Amniotic epithelial cell (primary cell): ENCODE measurements at regions not wholly inside any gene's neighbourhood (a gene's known extent, or its start where the extent isn't known, plus 50 kb on each side); places are given as distances from the start of the nearest gene placed in this dataset.

Experiments used
- DNase-seq: peaks from one replicate; pipeline ENCODE4 v3.0.0-alpha.2; 2010; ENCODE audit warnings: low read depth

DNA sequence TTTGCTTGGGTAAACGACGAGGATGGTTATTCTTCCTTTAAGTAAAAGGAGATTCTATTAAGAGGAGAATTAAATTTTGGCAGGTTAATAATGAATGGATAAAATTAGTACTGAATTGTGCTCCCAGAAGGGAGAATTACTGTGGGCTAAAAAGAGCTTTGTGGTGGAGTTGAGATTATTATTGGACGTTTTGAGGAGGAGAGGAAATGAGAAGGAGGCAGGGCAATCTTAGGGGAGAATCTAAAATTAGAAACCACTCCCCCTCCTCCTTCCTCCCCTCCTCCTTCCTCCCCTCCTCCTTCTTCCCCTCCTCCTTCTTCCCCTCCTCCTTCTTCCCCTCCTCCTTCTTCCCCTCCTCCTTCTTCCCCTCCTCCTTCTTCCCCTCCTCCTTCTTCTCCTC, 331.8 kb downstream of the PRL start:
- no peak for DNase-seq

DNA sequence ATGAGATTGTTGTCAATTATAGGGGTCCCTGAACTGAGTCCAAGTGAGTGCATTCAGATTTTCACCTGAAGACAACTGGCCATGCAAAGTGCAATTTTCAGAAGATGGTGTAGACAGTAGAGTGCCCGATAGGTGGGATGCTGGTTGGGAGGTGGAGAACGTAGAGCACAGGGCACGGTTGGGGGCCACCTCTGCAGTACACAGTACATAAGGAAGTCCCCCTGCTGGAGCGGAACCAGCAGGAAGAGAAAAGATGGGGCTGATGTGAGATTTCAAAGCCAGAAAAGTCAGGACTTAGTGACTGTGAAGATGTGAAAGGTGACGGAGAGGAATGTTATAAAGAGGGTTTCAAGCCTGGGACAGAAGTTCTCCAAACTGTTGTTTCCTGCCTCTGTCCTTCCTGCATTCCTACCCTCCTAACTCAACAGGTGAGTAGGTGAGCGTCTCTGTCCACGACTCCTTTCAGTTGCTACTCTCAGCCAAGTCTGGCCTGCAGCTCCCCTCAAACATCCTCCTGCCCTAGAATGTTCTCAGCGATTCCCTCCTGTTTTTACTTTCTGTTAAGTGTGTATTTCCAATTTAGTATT, 330.8 kb downstream of the PRL start:
- no peak for DNase-seq

DNA sequence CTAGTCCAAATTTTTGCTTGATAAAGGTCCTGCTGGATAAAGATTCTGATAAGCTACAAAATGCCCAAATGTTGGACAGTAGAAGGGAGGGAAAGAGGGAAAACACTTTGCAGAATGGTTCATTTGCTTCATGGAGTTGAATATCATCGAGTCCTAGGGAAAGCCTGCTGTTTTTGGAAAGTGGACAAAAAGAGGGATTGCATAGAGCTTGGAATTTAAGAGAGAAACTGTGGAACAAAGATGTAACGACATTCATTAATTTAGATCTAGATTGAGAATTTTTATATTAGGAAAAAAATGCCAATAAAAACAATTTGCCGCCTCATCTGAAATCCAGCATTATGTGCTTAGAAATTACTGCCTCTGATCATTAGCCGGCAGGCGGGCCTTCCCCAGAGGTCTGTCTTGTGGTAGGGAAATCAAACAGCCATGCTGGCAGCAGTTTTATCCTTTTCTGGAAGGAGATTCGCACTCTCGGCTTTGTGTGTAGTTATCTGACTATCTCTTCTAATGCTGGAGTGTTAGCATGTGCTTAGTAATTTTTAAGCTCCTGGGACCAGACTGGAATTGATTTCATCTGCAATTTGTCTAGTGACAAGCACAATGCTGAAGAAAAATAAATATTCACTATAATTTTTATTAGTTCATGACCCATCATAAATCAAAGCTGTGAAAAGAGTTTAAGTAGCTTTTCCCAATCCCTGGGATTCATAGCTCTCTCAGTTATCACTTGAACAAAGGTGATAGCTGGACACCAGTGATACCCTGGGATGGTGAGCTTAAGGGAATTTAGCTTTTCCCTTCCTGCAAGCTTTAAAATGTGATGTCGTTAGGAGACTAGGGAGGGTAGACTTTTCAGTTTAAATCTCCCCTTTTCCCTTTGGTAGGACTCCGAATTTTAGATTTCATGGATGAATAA, 329.5 kb downstream of the PRL start:
- no peak for DNase-seq

DNA sequence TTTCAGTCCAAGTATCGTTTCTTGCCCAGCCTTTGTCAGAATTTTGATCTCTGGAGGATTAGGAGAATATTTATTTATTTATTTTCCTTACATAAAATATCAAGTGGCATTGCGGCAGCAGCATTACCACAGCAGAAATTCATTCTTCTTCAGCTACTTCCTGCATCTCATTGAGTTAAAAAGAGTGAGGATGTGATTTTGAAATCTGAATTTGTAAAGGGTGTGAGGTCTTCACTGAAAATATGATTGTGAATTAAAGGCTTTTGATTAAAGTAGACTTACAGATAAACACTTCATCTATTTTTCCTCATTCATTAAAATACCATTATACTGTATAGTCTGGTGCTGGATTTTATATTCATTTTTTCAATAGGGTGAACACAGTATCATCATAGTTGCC, 328.4 kb downstream of the PRL start:
- DNase-seq: no peak

DNA sequence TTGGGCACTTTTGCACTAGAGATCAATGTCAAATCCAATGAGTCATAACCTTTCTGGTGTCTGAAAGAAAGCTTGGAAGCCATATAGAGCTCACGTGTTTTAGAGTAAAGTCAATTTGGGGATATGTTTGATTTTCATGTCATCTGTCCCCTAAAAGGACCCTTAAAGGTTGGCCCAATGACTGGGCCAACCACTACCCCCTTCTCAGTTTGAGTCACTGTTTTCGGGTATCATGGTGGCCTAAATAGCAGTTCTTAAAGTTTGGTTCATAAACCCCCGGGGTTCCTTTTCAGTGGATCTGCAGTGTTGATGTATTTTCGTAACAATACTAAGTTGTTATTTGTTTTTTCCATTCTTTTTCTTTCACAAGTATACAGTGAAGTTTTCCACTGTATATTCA, 327.6 kb downstream of the PRL start:
- DNase-seq: no peak

DNA sequence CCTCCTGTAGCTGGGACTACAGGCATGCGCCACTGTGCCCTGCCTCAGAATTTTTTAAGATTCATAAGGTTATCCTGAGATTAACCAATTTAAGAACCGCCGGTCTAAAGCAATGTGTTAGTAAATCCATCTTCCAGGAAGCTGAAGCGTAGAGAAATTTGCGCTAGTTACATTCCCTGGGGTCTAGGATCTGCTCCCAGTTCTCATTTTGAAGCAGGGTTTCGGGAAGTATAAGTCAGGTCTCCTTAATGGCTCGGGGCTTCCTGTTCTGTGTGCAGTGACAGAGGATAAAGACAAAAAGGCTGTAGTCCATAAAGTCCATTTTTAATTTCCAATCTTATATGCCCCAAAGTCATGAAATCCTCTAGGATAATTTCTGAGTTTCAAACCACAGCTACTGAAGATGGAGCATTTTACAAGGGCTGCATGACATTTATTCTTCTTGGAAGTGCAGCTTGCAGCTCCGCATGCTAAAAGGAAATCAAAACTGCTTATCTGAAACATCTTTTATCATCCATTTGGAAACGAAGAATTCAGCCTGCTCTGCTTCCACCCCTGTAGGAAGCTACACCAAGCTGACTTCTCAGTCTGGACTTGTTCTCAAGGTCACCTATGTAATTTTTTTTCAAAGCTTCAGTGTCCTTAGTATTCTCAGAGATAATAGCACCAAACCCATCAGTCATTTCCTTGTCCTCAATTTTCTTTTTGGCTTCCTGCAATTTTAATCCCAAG, 326.1 kb downstream of the PRL start:
- DNase-seq: no peak

DNA sequence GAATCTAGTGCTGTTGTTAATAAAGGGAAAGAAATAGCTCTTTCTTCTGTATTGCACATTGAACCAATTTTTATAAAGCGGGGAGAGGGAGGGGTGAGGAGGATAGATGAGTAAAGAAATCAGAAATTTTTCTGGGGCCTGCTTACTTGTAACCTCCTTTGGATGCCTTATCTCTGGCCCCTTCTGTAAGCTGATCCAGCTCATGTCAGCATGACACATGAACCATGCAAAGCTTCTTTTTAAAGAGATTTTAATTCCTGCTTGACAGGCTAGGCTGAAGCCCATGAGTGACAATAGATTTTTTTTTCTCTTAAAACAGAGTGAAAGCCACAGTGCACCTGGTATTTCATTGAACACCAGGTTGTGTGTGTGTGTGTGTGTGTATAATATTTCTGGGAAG, 325.3 kb downstream of the PRL start:
- DNase-seq: peak; percentile 50

DNA sequence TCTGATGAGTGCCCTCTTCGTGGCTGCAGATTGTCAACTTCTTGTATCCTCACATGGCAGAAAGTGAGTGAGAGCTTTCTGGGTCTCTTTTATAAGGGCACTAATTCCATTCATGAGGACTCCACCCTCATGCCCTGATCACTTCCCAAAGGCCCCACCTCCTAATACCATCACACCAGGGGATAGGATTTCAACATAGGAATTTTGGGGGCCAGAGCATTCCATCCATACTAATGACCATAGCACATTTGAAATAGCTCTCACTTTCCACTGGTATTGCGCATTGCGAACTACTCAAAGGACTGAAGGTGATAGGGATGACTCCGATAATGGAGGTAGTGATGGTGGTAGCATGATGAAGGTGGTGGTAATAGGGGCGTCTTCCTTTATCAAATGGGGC, 324.3 kb downstream of the PRL start:
- DNase-seq: no peak

DNA sequence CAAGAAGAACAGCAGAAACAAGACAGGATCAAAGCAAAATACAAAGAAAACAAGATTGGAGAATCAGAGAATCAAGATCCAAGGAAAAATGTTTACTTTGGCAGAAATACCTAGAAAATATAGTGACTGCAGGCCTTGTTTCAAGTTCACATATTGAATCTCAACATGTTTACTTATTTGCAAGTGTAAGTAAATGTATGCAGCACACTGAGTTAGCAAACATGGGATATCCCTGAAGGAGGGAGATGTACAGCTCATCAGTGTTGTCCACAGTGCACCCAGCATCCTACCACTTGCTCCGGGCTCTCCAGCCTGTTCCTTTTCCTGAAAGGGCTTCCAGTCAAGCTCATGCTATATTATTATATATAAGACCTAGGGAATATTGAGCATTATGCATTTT, 319.5 kb downstream of the PRL start:
- DNase-seq: no peak

DNA sequence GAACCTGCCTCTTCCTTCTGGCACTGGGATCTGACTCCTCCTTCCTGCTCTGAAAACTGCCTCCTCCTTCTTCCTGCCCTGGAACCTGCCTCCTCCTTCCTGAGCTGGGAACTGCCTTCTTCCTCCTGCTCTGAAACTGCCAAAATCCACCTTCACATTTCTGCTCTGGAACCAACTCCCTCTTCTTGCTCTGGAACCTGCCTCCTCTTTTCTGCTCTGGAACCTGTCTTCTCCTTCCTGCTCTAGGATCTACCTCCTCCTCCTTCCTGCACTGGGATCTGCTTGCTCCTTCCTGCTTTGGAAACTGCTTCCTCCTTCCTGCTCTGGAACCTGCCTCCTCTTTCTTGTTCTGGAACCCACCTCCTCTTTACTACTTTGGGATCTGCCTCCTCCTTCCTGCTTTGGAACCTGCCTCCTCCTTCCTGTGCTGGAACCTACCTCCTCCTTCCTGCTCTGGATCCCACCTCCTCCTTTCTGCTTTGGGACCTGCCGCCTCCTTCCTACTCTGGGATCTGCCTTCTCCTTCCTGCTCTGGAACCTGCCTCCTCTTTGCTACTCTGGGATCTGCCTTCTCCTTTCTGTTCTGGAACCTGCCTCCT, 315.5 kb downstream of the PRL start:
- no peak for DNase-seq

DNA sequence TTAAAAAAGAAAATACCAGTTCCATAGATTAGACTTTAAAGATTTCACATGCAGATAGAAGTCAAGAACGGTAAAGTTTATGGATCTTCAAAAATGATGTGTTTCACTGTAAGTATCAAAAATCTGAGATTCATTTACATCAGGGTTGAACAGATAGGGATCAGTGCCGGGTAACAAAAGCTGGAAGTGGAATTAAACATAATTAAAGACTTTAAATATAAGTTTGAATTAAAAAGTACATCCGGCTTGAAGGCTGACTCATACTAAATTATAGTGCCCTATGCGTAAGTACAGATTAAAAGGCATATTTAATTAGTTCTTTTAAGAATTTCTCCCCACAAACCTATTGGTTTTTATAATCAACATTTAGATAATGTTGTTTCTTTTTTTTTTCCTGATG, 312.7 kb downstream of the PRL start:
- DNase-seq: no peak

DNA sequence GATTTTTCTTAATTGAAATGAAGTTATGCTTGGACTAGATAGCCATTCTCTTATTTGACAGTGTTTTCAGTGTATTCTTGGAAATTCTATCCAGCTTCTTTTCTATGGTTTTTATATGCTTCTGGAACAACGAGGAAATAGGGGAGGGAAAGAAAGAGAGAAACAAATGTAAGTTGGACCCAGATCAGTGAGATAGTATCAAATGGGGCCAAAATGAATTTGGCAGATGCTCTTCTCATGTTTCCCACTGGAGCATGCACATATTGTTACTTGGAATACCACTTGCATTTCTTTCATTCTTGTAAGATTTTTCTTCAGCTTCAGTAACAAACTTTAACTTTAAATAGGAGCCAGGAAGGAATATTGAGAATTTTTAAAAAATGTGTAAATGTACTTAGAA, 312.3 kb downstream of the PRL start:
- no peak for DNase-seq

DNA sequence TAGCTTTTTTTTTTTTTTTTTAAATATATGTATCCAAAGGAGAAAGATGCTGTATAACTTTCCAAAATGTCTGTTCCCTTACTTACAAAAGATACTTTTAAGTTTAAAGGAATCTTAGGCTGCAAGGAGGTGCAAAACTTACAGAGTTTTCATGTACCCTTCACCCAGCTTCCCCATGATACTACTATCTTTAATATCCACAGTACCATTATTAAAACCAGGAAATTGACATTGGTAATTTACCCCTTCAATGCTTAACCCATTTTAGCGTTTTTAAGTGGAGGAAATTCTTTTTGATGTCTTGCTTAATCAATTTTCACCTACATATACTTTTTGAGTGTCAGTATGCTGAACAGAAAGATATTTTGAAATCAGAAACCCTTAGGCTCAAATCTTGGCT, 310.9 kb downstream of the PRL start:
- DNase-seq: no peak

DNA sequence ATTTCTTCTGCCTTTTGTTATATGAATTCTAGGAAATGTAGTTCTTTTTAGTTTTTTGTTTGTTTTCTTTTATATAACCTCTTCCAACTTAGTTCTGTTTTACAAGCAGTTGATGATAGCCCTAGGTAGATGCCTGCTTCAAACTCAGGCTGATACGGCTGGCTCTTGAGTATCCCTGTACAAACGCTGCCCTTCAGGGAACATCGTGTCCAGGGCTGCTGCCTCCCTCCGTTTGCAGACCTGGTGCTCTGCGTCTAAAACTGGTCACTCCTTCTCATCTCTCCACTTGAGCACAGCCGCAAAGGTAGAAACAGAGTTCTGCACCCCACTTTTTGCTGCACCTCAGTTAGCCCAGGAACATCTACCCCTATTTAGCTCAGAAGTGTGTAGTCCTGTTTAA, 310.1 kb downstream of the PRL start:
- no peak for DNase-seq

DNA sequence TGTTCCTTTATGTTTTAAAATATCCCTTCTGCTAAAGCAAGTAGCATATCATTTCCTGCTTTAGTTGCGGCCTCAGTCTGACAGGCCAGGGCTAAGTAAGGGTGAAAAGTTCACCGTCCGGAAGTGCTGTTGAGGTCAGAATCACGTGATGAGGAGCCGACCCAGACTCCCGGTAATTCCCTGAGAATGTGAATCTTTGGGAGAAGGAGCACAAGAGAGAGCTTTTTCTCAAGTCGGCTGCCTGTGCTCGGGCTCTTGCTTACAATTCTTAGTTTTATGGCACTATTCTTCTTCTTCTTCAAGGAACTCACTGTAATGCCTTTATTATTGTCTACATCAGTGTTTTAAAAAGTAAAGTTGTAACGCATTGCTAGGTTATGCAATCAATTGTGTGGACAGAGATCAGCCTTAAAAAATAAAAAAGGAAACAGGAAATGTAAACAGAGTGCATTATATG, 309.3 kb downstream of the PRL start:
- DNase-seq: peak; percentile 98

DNA sequence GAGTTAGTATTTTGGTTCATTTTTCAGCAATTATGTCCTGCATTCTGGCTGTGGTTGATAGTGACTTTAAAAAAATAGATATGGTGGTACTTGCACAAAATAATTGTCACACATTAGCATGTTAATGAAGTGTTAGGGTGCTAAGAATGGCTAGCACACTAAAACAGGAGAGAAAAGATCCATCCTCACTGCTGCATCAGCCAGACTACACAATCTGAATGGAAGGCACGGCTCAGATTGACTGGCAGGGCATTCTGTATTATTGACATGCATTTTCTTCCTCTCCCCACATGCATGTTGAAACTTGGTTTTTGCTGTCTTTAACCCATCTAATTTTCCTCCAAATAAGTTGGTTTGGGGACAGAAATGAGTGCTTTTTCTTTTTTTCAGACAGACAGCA, 306.3 kb downstream of the PRL start:
- DNase-seq: no peak

DNA sequence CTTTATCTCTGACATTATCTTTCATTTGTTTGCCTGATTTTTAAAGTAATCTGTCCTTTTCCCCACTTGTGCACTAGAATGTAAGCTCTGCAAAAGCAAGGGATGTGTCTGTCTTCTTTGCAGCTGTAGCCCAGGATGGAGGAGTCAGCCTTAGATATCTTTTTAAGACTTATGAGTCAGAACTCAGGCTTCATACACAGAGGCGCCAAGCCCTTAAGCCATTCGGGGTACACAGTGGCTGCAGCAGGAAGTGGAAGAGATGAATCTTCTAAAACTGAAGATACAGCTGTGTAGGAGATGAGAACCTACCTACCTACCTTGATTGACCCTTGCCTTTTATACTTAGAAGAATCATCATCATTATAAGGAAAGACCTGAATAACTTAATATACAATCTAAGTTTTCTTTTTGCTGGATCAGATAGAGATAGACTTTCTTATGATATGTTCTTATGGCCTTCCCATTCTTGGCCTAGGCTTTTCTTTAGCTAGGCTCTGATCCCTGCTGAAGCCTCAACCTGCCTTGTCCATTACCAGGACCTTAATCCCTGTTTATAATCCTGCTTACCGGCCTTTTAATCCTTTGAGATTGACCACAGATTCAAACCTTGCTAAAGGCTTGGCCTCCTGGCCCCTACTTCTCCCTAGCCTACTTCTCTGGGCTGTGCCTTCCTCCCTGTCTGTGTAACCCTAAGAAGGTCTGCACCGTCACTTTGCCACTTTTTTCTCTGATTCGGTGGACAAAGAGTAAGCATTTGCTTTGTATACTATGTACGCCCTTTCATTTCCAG, 304.5 kb downstream of the PRL start:
- DNase-seq: peak; percentile 87

DNA sequence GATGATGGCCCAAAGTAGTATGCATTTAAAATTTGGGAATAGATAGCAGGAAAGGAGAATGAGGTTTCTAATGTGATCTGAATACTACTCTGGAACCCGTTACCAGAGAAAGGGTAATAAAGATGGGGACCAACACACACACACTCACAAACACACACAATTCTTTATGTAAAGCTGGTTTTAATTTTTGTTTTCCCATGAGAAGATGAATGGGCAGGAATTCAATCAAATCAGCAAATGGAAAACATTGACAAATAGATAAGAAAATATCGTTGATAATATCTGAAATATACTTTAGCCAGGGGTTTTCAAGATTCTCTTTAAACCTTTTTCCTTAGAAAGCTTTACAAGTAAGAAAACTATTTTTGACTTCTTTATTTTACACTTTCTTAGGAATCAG, 303.0 kb downstream of the PRL start:
- DNase-seq: no peak

DNA sequence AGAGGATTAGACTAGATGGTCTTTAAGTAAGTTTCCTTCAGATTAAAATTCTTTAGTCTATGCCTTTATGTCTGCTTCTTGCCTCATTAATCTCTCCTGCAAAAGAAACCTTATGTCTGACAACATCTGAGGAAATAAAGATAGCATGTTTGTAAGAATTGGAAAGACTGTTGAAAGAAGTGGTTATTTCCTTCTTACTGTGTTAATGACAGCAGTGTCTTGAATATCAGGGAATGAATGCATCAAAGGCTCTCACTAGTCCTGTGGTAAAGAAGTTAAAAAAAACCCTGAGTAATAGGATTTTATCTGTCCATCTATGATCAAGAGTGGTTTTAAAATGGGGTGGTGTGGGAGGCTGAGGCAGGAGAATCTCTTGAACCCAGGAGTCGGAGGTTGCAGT, 302.0 kb downstream of the PRL start:
- no peak for DNase-seq

DNA sequence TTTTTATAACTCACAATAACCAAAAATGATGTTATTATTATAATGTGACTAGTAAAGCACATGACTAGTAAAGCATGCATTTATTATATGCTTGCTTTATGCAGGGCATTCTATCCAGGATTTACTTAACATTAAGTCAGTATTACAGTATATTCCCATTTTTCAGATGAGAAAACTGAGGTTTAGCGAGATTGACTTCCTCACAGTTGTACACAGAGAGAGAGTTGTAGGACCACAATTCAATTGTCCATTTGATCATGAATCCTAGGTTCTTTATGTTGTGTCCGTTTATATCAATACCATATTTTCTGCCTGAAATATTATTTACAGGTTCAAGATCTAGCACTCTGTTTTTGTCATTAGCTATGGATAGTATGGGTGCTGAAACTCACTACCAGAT, 301.5 kb downstream of the PRL start:
- no peak for DNase-seq

DNA sequence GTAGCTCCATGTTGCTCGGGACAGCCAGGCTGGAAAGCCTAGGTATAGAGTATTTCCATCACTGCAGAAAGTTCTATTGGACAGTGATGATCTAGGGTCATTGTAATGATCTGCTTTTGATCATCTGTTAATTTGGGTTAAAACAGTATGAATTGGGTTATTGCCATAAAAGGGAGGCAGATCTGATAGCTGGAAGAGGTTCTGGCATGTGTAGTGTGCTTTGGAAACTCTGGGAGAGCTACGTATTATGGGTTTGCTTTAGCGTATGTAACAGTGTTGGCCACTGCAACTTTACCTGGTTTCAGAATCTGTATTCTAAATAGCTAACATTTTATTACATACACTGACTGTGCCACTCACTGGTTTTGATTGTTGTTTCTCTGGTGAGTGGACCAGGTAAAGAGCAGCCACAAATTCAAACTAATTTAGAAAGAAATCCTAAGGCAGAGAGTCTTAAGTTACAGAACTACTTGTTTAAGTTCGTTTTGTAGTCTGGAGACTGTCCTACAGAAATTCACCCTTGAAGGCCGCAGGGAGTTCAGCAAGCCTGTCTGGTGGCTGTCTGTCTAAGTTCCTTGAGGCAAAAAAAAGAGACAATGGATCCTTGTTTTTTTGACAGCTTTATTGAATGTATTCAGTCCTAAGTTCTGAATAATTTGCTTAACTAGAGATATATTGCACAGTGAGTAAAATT, 300.3 kb downstream of the PRL start:
- DNase-seq: no peak
